Retina (tissue), 1 donor: ENCODE measurements at regions not wholly inside any gene's neighbourhood (a gene's known extent, or its start where the extent isn't known, plus 50 kb on each side); places are given as distances from the start of the nearest gene placed in this dataset.

ENCODE experiments used
- DNase-seq: peaks from one replicate; pipeline ENCODE4 v3.0.0-alpha.2; 2016

DNA sequence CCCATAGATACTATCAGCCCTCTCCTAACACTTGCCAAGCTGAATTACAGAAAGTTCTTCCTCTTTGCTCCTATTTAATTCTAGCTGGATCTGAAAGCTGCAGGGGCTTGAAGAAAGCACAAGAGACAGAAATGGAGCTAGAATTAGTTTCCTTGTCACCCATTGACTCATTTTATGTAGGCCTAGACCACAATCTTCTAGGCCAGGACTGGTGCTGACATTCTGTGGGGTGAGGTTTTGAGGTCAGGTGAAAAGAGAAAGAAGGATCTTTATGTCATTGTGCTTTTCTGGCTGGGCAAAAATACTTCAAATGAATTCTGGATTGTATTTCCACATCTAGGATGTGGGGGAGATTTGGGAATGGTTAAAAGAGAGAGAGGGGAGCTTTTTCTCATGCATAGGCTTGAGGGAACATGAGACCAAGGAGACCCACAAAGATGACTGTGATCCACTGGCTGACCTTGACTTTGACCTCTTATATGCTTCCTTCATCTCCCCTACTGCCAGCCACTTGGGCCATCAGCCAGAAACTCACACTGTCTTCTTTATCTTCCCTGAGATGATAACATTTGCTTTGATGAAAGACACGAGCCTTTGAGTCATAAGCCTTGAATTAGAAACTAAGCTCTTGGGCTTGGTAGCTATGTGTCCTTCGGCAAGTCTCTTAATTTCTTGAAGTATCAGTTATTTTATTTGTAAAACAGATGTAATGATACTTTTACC lies 274.9 kb upstream of the CADM1 start:
- no peak for DNase-seq

DNA sequence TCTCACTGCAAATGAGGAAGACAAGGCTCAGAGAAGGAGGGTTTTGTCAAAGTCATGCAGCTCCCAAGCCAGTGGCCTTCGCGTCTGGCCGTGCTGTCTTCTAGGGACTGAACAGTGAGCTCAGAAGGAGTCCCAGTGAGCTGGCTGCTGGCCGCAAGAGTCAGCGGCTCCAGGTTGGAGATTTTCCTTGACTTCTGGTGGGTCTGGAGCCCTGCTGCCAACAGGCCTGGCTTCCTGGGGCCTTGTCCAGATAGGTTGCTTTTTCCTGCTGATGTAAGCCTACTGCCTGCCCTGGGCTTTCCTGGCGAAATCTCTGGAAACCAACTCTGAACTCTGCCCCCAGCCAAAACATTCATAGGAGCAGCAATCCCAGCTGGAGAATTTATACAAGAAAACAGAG lies 272.7 kb upstream of the CADM1 start:
- DNase-seq, result no peak

DNA sequence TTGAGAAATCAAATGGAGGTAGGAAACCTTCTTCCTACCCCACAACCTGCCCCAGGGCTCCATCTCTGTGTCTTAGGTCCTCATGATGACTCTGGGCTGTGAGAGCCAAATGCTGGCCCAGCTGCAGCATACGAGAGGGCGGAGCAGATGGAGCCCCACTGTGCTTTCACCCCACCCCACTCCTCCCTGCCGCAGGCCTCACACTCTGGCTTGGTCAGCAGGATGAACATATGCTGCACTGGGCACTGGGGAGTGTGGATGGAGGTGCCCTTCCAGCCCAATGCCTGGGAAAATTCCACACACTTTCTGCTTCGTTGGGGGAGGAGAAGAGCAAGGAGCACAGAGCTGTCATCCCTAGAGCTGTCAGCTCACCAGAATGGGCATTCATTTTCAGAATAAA lies 271.6 kb upstream of the CADM1 start:
- DNase-seq, result peak; percentile 63

DNA sequence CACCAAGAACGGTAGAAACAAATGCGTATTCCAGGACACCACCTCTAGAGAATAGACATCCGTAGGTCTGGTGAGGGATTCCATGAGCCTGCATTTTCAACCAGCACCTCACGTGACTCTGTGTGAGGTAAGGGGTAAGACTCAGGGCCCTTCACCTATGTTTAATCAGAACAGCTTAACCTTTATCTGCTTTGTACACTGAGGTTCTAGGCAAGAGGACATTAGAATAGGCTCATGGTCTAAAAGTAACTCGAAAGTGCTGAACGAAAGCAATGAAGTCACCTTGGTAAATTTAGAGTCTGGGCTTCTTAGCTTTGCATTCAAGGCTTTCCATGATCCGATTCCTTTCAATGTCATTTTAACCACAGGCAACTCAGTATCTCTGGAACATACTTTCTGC lies 270.5 kb upstream of the CADM1 start:
- DNase-seq, result no peak

DNA sequence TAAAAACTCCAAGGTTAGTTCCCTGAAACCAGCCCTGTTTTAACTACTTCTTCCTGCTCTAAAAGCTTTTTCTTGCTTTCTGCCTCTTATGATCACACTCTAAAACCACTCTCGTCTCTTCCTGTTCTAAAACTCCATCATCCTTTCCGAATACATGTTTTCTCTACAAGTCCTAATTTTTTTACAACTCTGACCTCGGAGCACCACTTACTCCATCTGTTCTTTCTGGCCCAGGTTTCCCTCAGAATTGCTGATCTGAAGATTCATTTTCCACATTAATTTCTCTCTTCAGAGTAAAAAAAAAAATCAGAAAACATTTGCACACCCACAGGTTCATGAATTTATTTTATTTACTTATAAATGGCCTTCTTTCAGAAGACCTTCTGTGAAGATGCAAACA lies 265.7 kb upstream of the CADM1 start:
- no peak for DNase-seq

DNA sequence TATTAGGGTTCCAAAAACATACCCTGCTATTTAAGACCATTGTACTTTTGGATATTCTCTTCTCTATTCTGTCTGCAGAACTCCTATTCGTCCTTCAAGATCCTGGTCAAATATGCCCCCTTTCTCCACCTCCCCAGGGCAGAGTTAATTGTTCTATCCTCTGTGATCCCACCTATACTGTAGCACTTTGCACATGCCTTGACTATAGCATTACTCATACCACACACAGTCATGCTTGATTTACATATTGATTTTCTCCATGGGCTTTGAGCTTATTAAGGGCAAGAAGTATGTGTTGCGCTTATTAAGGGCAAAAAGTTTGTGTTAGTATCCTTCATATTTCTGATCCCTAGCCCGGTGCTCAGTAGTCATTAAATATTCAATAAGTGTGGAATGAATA lies 263.7 kb upstream of the CADM1 start:
- no peak for DNase-seq

DNA sequence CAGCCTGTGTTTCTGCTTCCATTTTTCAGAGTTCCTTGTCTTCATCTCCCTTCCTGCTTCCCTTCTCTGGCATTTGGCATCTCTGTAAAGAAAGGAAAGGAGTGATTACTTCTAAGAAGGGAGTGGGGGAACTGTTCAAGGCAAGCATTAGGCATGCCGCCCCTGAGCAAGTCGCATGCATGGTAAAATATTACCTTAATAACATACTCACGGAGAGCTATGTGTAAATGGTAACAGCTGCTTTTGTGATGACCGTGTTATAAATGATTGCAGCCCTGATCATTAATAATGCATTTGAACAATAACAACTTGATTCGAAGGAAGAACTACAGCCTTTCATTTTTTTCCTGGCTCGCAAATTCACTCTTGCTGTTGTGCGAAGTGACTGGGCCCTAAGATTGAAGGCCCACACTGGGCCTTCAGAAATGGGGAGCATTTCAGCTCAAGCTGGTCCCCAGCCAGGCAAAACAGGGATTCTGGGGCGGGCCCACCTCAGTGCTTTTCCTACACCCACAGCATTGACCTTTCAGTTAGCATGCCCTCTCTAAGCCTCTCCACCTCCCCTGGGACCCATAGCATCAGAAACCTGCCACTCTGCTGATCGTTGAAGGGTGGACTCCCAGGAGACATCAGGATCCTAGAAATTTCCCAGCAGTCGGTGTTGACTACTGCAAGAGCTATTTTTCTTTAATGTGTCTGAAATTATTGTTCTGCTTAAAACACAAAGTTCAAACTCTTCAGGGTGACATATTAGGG lies 263.0 kb upstream of the CADM1 start:
- peak; percentile 66 for DNase-seq

DNA sequence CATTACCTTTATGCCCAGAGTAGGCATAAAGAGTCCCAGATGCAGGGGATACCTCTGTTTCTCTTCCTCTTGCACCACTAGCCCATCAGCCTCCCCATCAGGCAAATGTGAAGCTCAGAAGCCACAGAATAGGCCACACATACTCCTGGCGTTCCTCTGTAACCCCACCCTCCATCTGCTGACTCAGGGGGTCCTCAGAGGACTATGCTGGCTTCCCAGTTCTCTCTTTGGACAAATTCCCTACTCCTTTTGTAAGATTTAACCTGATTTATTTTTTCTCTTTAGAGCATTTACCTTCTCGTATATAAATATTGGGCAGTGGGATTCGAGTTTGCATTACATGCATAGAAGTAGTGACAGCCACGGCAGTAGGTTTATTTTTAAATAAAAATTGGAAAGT lies 262.3 kb upstream of the CADM1 start:
- no peak for DNase-seq

DNA sequence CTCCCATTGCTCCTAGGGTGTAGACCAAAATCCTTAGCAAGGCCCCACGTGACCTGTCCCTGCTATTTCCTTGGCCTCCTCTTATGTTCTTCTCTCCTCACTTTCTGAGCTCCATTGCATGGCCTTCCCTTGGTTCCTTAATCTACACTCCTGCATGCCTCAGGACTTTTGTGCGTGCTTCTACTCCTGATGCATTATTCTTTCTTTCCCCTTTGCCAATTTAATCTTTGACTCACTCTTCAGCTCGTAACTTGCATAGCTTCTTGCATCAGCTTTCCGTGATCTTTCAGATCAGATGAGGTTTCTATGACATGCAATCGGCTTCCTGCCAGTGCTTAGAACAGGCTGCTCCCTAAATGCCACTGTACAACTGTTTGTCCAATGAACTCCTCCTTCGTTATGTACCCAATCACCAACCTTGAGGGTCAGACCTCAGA lies 261.6 kb upstream of the CADM1 start:
- no peak for DNase-seq

DNA sequence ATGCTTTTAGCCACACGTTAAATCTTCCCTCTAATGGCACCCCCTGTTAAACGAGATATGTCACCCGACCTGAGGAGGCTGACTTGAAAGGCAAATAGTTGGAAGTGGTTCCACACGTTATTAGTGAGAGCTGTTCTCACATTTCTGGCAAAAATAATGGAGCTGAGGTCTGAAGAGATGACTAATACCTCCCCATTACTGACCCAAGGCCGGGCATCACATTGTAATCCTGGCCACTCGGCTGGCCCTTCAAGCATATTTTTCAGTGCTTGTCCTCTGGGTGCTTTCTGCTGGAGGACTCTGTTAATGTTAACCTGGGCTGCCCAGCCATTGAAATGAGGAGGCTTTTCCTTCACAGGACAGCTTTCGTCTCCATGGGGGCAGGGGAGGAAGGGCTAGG lies 260.0 kb upstream of the CADM1 start:
- no peak for DNase-seq

DNA sequence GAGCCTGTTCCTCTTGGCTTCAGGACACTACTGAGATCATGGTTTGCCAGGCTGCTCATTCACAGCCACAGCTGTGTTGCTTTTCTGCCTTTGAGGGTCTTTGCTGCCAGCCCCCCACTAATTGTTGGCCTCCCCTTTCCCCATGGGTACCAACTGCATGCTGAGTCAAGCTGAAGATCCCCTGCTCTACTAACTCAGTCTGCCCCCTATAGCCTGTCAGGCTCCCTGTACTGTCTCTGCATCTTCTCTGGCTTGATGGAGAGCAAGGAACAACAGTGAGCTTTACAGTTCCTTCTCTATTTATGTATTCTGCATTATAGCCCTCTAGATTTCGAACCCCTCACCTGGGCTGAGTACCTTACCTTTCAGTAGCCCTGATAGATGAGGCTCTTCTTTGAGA lies 257.6 kb upstream of the CADM1 start:
- no peak for DNase-seq

DNA sequence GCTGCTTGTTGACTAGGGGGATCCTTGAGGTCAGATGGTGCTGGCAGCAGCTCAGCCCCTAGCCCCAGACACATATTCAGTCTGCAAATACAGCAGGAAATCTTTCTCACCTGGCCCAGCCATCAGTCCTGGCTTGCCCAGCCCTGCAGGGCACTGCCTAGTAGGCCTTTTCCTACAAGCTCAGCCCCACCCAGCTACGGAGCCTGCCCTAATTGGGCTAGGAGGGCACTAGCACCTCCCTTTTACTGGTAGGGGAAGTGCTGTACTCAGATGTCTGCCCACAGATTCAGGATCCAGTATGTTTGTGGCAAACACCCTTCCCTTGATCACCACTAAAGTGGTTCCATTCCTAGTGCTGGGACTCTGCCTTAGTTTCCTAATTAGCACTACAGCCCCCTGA lies 257.1 kb upstream of the CADM1 start:
- no peak for DNase-seq

DNA sequence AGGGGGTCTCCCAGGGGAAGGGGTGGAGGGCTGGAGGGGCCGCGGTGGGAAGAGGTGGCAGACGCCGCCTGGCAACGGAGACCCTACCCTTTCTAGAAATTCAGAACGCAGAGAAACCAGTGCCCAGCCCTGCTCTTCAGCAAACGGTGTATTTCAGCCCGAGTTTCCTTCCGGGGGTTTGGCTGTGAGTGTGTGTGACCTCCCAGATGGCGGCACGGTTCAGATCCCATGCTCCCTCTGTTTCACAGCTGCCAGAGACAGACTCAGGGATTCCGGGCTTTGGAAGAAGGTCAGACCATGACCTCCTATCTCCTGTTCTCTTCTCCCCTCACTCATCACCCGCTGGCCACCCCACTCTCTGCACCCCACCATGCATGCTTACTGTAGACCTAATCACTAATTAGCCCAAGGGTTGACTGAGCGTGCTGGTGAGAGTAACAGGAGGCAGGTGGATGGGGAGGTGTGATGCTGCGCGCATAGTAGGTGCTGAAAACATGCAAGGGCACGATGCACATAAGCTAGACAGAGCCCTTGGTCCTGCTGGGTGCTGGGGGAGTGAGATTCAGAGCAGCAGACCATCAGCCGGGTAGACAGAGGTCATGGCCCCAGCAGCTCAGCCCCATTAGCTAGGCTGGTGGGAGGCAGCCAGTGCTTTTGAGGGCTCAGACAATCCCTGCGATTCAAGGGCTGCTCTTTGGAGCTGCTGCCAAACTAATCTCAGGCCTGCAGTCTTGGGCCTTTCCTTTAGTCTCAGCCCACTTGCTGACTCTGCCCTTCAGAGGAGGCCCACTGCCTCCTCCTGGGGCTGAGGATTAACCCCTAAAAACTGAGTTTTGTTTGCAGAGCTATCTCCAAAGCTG lies 256.5 kb upstream of the CADM1 start:
- peak; percentile 80 for DNase-seq

DNA sequence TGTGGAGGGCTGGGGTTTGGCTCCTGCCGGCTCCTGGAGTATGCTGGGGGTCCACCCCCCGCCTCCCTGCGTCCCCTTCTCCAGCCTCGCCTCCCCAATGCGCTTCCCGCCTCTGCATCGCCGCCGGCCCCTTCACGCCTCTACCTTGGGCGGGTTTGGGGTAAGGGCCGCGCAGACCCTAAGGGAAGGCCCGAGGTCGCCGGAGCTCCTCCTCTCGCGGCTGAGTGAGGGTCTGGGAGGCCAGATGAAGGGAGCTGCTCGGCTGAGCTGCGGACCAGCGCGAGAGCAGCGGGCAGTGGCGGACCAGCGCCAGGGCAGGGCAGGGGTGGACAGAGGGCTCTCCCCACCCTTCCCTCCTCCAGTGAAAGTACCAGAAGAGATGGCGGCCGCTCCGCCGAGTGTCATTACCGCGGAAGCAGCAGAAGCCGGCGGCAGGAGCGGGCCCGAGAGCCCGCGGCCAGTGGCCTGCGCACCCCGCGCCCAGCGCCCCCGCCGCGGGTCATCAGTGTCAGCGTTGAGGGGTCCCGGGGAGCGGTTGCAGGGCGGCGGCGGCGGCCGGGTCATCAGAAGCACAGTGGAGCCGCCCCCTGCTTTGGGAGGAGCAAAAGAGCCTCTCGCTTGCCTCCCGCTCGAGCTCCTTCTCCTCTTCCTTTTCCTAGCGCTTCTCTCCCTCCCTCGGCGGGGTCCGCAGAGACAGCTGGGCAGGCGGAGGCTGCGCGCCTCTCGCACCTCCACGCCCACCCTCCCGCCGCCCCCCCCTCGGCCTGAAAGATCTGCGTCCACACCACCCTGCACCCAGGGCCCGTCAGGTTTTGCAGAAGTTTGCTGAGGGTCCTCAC lies 255.6 kb upstream of the CADM1 start:
- DNase-seq, result peak; percentile 89

DNA sequence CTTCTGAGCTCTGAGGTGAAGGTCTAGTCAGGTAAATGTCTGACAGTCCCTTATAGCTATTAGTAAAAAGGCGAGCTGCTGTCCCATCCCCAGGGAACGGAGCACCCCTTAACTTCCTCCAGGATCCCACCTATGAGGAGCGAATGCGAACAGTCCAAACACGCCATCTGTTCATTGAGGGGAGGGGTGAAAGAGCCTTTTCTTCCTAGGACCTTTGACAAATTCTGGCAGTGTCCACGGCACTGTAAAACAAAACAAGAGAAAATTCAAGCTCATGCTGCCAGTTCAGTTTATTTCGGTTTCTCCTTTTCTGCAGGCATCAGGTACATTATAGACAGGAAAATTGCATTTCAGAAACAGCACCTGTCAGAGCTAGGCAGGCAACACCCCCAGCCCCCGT lies 253.8 kb upstream of the CADM1 start:
- DNase-seq, result no peak

DNA sequence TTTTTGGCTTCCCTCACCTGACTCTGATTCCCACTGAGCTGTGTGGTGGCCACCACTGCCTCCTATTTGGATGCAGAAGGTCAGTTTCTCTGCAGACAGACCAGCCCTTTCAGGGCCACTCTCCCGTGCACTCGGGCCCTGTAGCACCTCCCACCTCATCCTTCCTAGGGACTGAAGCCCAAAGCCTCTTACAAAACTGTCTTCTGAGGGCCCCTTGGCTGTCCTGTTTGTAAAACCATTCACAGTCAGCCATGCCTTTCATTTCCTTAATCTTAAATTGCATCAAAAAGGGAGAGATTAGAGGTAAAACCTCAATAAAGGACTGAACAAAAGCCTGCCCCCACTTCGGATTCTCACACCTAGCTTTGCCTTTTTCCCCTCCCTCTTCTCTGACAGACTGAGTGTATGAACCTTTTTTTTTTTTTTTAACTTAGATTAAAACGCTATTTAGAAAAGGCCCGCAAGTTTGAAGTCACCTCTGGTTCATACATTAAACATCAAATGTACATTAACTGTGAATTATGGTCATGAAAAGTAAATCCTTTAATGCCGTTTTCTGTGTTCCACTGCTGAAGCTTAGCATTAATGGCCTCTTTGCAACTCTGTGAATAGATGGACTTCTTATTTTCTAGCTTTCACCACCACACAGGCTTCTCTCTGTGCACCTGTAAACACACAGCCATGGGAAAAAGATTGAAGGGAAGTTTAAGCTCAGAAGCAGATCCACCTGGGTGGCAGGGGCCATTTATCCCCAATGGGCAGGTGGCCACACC lies 247.2 kb upstream of the CADM1 start:
- no peak for DNase-seq

DNA sequence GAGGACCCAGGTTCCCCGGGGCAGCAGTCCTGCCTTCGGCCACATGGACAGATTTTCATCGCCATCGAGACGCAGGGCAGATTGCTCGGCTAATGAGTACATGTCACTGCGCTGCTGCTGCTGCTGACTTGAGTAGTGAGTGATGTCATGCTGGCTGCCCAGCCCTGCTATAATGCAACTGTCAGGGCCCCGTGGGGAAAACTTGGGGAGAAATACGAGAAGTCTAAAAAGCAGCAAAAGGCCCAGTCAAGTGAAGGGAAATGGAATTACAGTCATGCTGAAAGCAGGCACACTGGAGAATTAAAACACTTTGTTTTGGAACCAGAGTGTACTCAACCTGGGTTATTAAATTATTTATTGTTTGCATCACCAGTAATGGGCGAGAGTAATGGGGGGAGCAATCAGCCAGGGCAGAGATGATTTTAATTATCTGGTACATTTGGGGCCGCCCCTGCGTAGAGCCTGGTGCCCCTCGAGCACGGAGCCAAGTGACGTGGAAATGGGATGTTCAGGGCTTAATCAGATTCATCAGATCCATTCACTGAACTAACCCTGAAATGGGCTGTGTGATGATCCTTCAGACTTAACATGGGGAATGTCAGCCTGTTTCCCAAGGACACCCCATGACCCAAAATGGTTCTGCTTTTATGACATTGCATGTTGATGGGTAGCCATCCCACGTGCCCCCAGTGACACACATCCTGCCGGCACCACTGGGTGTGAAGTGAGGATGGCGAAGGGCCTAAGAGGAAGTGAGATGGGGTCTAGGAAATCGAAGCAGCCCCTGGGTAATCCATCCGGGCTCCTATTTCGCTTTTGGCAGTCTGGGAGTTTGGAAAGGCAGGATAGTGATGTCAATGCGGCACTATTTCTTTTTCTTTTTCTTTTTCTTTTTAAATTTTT lies 241.6 kb upstream of the CADM1 start:
- peak; percentile 83 for DNase-seq

DNA sequence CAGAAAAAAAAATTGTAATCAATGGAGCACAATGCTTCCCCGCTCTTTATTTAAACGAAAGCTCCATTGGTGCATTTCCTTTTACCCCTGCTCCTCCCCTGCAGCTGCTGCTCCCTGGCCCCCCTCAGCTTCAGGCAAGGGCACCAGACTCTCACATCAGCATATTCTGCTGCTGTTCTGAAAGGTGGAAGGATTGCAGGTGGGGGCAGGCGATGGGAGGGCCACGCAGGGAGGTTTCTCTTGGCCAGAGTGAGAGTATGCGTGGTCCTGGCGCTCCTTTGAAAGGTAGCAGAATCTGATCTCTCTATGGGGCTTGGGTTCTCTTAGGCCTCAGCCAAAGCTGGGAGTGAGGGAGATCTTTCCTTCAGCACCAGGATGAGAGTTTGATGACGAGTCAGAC lies 240.9 kb upstream of the CADM1 start:
- no peak for DNase-seq

DNA sequence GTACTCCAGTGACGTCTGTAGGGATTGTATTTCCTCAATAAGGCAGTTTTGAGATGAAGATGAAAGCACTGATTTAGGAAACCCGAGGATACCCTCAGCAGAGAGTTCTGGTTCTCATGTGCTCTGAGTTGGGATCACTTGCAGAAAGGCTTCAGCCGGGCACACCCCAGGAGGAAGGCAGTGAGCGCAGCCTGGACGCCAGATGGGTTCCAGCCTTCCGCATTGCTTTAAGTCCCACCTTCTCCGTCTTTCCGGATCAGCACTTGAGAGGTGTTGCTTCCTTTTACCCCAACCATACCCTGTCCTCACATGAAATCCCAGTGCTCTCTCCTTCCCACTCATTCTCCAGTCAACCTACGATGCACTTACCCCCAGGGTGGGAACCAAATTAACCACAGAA lies 239.5 kb upstream of the CADM1 start:
- DNase-seq, result no peak

DNA sequence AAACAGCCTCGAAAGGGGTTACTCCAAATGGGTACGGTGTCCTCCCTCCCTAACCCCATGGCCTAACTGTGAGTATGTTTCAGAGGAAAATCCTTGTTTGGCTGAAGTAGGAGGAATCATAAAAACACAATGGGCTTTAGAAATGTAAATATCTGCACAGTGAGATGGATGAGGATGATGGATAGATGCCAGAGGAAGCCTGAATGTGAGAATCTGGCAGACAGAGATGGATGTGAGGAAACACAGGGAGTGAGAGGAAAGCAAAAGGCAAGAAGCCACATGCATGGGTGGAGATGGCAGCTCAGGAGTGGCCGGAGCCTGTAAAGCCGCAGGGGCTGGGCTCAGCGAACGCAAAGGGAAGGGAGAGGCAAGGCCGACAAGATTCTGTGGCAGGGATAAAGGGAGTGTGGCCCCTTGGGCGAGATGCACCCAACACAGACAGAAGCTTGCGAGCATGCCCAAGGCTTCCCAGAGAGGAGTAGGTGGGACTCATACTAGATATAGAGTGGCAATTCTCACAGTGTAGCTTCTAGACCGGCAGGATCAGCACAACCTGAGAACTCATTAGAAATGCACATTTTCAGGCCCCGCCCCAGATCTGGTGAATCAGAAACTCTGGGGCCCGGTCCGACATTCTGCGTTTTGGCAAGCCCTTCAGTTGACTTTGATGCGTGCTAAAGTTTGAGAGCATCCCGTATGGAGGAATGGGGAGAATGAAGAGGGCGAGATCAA lies 237.3 kb upstream of the CADM1 start:
- no peak for DNase-seq
